ENCODE measurements at regions not wholly inside any gene's neighbourhood (a gene's known extent, or its start where the extent isn't known, plus 50 kb on each side); places are given as distances from the start of the nearest gene placed in this dataset.
A peak's percentile ranks its signal among the peaks of the same experiment; 100 is the strongest.

DNA sequence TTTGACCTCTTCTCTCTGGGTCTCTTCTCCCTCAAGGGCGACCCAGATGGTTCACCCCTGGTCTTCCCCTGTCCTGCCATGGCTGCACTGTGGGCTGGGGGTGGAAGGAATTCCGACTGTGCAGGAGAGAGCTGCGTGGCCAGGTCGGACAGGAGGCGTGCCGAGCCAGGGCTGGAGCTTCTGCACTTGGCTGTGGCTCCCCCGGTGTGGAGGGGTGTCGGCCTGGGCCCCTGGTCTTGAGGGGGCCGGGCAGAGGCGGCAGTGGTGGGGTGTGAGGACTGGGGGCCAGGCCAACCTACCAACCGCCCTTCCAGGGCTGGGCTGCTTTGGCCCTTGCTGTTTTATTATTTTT lies 74.9 kb upstream of the SHH start:
- Histone ChIP-seq H3K27me3 (ENCODE audit: control insufficient read depth, insufficient read depth, low read length) (no peaks in the 10 kb centered on the region), H4K20me1 (ENCODE audit: control insufficient read depth, extremely low read depth, insufficient read depth, low read length) (no peaks in the 10 kb centered on the region), H3K36me3 (ENCODE audit: control insufficient read depth, insufficient read depth, low read length) (no peaks in the 10 kb centered on the region), H3K4me3 (replicated peaks in 1 of 4; ENCODE audit: control extremely low read depth in 1 of 4, insufficient read depth in 1 of 4, low read depth in 3 of 4, low read length in 4 of 4) (no peak overlapping the region), H3K9me3 (ENCODE audit: control insufficient read depth, insufficient read depth, low read depth, low read length) (no peaks in the 10 kb centered on the region), H2AFZ (ENCODE audit: low read length) (no peak overlapping the region), H3K79me2 (ENCODE audit: control insufficient read depth, insufficient read depth, low read length) (no peaks in the 10 kb centered on the region), H3K9ac (ENCODE audit: insufficient read depth, low read length) (no peak overlapping the region), H3K4me2 (ENCODE audit: extremely low read depth, insufficient read depth, low read length) (no peak overlapping the region), H3K4me1 (ENCODE audit: control insufficient read depth, extremely low read depth, insufficient read depth, low read length) (peaks cover 4% of the 10 kb centered on the region), H3K27ac (ENCODE audit: insufficient read depth, low read length) (no peak overlapping the region)
- TF ChIP-seq, protein P1, sequence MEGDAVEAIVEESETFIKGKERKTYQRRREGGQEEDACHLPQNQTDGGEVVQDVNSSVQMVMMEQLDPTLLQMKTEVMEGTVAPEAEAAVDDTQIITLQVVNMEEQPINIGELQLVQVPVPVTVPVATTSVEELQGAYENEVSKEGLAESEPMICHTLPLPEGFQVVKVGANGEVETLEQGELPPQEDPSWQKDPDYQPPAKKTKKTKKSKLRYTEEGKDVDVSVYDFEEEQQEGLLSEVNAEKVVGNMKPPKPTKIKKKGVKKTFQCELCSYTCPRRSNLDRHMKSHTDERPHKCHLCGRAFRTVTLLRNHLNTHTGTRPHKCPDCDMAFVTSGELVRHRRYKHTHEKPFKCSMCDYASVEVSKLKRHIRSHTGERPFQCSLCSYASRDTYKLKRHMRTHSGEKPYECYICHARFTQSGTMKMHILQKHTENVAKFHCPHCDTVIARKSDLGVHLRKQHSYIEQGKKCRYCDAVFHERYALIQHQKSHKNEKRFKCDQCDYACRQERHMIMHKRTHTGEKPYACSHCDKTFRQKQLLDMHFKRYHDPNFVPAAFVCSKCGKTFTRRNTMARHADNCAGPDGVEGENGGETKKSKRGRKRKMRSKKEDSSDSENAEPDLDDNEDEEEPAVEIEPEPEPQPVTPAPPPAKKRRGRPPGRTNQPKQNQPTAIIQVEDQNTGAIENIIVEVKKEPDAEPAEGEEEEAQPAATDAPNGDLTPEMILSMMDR (conservative IDR thresholded peaks at IDR 0.05 in 1 of 2, IDR thresholded peaks at IDR 0.05 in 1 of 2; ENCODE audit: low read depth in 1 of 2, low read length in 2 of 2) = no peak
- no peak for TF ChIP-seq EZH2 (IDR thresholded peaks at IDR 0.05; ENCODE audit: low read length, missing control alignments)
- DNase-seq (ENCODE audit: low read depth in 2 of 2) = no peak

DNA sequence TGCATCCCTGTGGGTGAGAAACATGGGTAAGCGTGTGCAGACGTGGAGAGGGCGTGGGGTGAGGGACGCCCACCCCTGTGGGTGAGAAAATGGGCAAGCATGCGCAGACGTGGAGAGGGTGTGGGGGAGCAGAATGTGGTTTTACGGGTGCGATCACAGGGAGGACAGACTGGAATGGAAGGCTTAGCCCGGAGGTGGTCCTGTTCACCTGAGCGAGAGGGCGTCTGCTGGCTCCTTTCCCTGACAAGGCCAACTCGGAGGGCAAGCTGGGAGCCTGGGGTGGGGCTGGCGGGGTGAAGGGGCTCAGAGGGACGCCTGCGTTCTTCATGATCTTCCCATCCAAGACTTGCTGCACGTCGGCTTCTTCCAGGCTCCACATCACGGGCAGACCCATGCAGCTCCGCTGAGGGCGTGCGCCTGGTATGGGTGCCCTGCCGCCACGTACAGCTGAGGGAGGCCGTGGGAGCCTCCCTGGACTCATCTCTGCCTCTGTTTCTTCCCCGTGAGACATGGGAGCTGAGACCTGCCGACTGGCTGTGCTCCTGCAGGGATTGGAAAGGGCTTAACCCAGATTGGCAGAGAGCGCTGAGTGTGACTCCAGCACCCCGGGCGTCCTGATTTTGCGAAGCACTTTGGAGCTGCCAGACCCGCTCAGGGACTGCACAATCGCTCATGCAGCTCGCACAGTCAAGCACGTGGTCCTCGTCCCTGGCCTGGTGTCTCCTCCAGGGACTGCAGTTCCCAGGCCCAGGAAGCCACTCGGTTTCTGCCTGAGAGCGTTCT lies 74.3 kb upstream of the SHH start:
- no peaks in the 10 kb centered on the region for H4K20me1 ChIP-seq (ENCODE audit: control insufficient read depth, extremely low read depth, insufficient read depth, low read length)
- no peak overlapping the region for H3K4me3 ChIP-seq (replicated peaks in 1 of 4; ENCODE audit: control extremely low read depth in 1 of 4, insufficient read depth in 1 of 4, low read depth in 3 of 4, low read length in 4 of 4)
- no peaks in the 10 kb centered on the region for H3K27me3 ChIP-seq (ENCODE audit: control insufficient read depth, insufficient read depth, low read length)
- DNase-seq (ENCODE audit: low read depth in 2 of 2) = no peak
- H3K9ac ChIP-seq (ENCODE audit: insufficient read depth, low read length) = no peak overlapping the region
- no peaks in the 10 kb centered on the region for H3K9me3 ChIP-seq (ENCODE audit: control insufficient read depth, insufficient read depth, low read depth, low read length)
- no peak for TF ChIP-seq EZH2 (IDR thresholded peaks at IDR 0.05; ENCODE audit: low read length, missing control alignments)
- TF ChIP-seq, protein P1 (conservative IDR thresholded peaks at IDR 0.05 in 1 of 2, IDR thresholded peaks at IDR 0.05 in 1 of 2; ENCODE audit: low read depth in 1 of 2, low read length in 2 of 2) = no peak
- H3K4me2 ChIP-seq (ENCODE audit: extremely low read depth, insufficient read depth, low read length) = no peak overlapping the region
- H3K4me1 ChIP-seq (ENCODE audit: control insufficient read depth, extremely low read depth, insufficient read depth, low read length) = peaks cover 4% of the 10 kb centered on the region
- H3K27ac ChIP-seq (ENCODE audit: insufficient read depth, low read length) = no peak overlapping the region
- no peak overlapping the region for H2AFZ ChIP-seq (ENCODE audit: low read length)
- no peaks in the 10 kb centered on the region for H3K36me3 ChIP-seq (ENCODE audit: control insufficient read depth, insufficient read depth, low read length)
- H3K79me2 ChIP-seq (ENCODE audit: control insufficient read depth, insufficient read depth, low read length) = no peaks in the 10 kb centered on the region

DNA sequence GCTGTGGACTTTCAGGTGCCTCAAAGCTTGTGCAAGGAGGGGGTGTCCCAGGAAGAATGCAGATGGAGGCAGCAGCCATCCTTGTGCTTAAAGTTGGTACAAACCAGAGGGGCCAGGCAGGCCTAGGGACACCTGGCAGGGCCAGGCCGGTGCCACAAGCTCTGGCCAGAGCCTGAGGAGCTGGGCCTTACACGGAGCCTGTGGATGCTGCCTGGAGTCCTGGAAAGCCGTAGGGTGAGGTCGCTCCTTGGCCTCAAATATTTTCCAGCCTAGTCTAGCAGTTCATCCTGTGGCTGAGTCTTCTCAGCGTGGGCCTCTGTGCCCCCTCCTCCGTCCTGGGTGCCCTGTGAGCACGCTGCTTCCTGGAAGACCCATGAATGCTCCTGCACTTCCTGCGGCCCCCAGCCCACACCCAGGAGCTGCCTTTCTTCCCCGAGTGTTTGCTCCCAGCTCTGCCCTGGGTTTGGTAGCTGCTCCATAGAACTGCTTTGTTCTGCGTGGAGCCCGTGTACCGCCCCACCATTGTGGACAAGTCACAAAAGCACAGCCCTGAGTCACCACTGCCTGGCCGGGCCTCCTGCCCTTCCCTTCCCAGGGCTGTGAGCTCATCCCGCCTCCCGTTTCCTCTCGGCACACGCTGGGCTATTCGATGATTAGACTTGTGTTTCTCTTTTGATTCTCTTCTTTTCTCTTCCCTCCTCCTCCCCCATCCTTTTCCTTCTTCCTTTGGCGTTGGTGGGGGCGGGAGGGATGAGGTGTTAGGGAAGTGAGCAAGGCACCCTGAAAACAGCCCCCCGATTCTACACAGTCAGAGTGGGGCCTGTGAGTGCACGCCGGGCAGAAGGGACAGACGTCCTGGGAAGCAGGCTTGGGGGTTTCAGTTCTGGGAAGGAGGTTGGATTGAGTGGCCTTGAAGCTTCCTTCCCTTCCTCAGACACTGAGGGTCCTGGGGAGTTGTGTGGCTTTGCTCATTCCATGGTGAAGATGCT lies 73.2 kb upstream of the SHH start:
- Histone ChIP-seq H4K20me1 (ENCODE audit: control insufficient read depth, extremely low read depth, insufficient read depth, low read length) (no peaks in the 10 kb centered on the region), H3K9ac (ENCODE audit: insufficient read depth, low read length) (peak overlapping the region; percentile 53), H3K4me2 (ENCODE audit: extremely low read depth, insufficient read depth, low read length) (peak overlapping the region; percentile 44), H3K4me3 (replicated peaks in 1 of 4; ENCODE audit: control extremely low read depth in 1 of 4, insufficient read depth in 1 of 4, low read depth in 3 of 4, low read length in 4 of 4) (no peak overlapping the region), H3K36me3 (ENCODE audit: control insufficient read depth, insufficient read depth, low read length) (no peaks in the 10 kb centered on the region), H3K27ac (ENCODE audit: insufficient read depth, low read length) (peak overlapping the region; percentile 37), H2AFZ (ENCODE audit: low read length) (no peak overlapping the region), H3K9me3 (ENCODE audit: control insufficient read depth, insufficient read depth, low read depth, low read length) (no peaks in the 10 kb centered on the region), H3K4me1 (ENCODE audit: control insufficient read depth, extremely low read depth, insufficient read depth, low read length) (peaks cover 4% of the 10 kb centered on the region), H3K79me2 (ENCODE audit: control insufficient read depth, insufficient read depth, low read length) (no peaks in the 10 kb centered on the region), H3K27me3 (ENCODE audit: control insufficient read depth, insufficient read depth, low read length) (no peaks in the 10 kb centered on the region)
- no peak for TF ChIP-seq EZH2 (IDR thresholded peaks at IDR 0.05; ENCODE audit: low read length, missing control alignments)
- TF ChIP-seq, protein P1 (conservative IDR thresholded peaks at IDR 0.05 in 1 of 2, IDR thresholded peaks at IDR 0.05 in 1 of 2; ENCODE audit: low read depth in 1 of 2, low read length in 2 of 2) = no peak
- DNase-seq (ENCODE audit: low read depth in 2 of 2) = peak; percentile 86 to 89
